Neuronal stem cell (in vitro differentiated cells): ENCODE measurements at regions not wholly inside any gene's neighbourhood (a gene's known extent, or its start where the extent isn't known, plus 50 kb on each side); places are given as distances from the start of the nearest gene placed in this dataset.

Experiments used
- DNase-seq: peaks from one replicate; pipeline ENCODE4 v3.0.0-alpha.2; 2013; ENCODE audit warnings: low spot score
- H2AFZ ChIP-seq: one replicate; pipeline ENCODE4 v1.6.1; 2013; ENCODE audit warnings: mild to moderate bottlenecking, low read length, inconsistent platforms
- H2AK5ac ChIP-seq: 2 replicates; pipeline ENCODE4 v1.6.1; 2013; ENCODE audit warnings: low read depth, mild to moderate bottlenecking, inconsistent platforms, low read length, moderate library complexity, mixed read lengths
- H2BK120ac ChIP-seq: 2 replicates; pipeline ENCODE4 v1.6.1; 2013; ENCODE audit warnings: low read depth, mild to moderate bottlenecking, inconsistent platforms, low read length, moderate library complexity, mixed read lengths
- H2BK12ac ChIP-seq: one replicate; pipeline ENCODE4 v1.6.1; 2013; ENCODE audit warnings: low read length, inconsistent platforms
- H2BK15ac ChIP-seq: 2 replicates; pipeline ENCODE4 v1.6.1; 2013; ENCODE audit warnings: mild to moderate bottlenecking, low read length, inconsistent platforms, mixed read lengths
- H2BK5ac ChIP-seq: one replicate; pipeline ENCODE4 v1.6.1; 2013; ENCODE audit warnings: inconsistent platforms, mild to moderate bottlenecking, low read length, moderate library complexity
- H3K14ac ChIP-seq: one replicate; pipeline ENCODE4 v1.6.1; 2013; ENCODE audit warnings: low read length, inconsistent platforms
- H3K18ac ChIP-seq: 2 replicates; pipeline ENCODE4 v1.6.1; 2013; ENCODE audit warnings: low read length, inconsistent platforms
- H3K23ac ChIP-seq: 2 replicates; pipeline ENCODE4 v1.6.1; 2013; ENCODE audit warnings: low read depth, mild to moderate bottlenecking, mixed read lengths, low read length, inconsistent platforms; ENCODE audit not compliant: poor library complexity
- H3K27ac ChIP-seq: replicated peaks from 3 replicates; pipeline ENCODE4 v1.5.1; 2013; ENCODE audit warnings: low read length, inconsistent platforms
- H3K27me3 ChIP-seq, 3 experiments: 2 replicates each; pipeline ENCODE4 v1.6.1; 2013; ENCODE audit warnings: low read length in 3 of 3, mild to moderate bottlenecking in 2 of 3, inconsistent platforms in 1 of 3, low read depth in 1 of 3, mixed read lengths in 1 of 3, moderate library complexity in 1 of 3; ENCODE audit not compliant: control insufficient read depth in 3 of 3, insufficient read depth in 3 of 3
- H3K36me3 ChIP-seq, 2 donors: replicated peaks in 1 of 2; 2 replicates each; pipeline ENCODE4 v1.6.1; 2013; ENCODE audit warnings: low read length in 2 of 2; ENCODE audit not compliant: control insufficient read depth in 2 of 2, insufficient read depth in 2 of 2
- H3K4ac ChIP-seq: 2 replicates; pipeline ENCODE4 v1.6.1; 2013; ENCODE audit warnings: inconsistent platforms, mild to moderate bottlenecking, low read length, moderate library complexity
- H3K4me1 ChIP-seq, 2 donors: 1 replicate in 1 of 2; 2 replicates in 1 of 2; pipeline ENCODE4 v1.6.1; 2013; ENCODE audit warnings: low read length in 2 of 2, low read depth in 1 of 2; ENCODE audit not compliant: control insufficient read depth in 2 of 2, insufficient read depth in 1 of 2
- H3K4me2 ChIP-seq: one replicate; pipeline ENCODE4 v1.6.1; 2013; ENCODE audit warnings: mild to moderate bottlenecking, low read length, inconsistent platforms; ENCODE audit not compliant: insufficient read depth, poor library complexity, severe bottlenecking
- H3K4me3 ChIP-seq, 2 donors: 2 replicates each; pipeline ENCODE4 v1.5.1; 2013; ENCODE audit warnings: low read length in 2 of 2, mild to moderate bottlenecking in 2 of 2, inconsistent platforms in 1 of 2, moderate library complexity in 1 of 2
- H3K79me1 ChIP-seq: one replicate; pipeline ENCODE4 v1.6.1; 2013; ENCODE audit warnings: low read depth, mild to moderate bottlenecking, inconsistent platforms, low read length, moderate library complexity
- H3K9ac ChIP-seq: one replicate; pipeline ENCODE4 v1.6.1; 2013; ENCODE audit warnings: mild to moderate bottlenecking, low read depth, low read length, inconsistent platforms; ENCODE audit not compliant: poor library complexity
- H3K9me3 ChIP-seq, 2 donors: replicated peaks in 1 of 2; 2 replicates each; pipeline versions ENCODE3 to v1.6.1; 2013; ENCODE audit warnings: low read length in 2 of 2, mild to moderate bottlenecking in 2 of 2, inconsistent platforms in 1 of 2, low read depth in 1 of 2, mixed read lengths in 1 of 2, moderate library complexity in 1 of 2; ENCODE audit not compliant: control insufficient read depth in 2 of 2, insufficient read depth in 1 of 2
- H4K8ac ChIP-seq: one replicate; pipeline ENCODE4 v1.6.1; 2013; ENCODE audit warnings: low read depth, mild to moderate bottlenecking, inconsistent platforms, low read length, moderate library complexity
- H4K91ac ChIP-seq: one replicate; pipeline ENCODE4 v1.6.1; 2013; ENCODE audit warnings: low read length, low read depth, mild to moderate bottlenecking, inconsistent platforms; ENCODE audit not compliant: poor library complexity
- WGBS, 2 donors: extraction: QIAGEN DNeasy Blood & Tissue Kit; methylation state at CpG; one replicate each; pipeline ENCODE4 v1.1.7; 2013; ENCODE audit warnings: missing lambda C conversion rate in 2 of 2, mixed read lengths in 1 of 2; ENCODE audit not compliant: insufficient read length in 2 of 2, insufficient replicate concordance in 1 of 2; ENCODE audit errors: extremely low coverage in 2 of 2; 5-methylcytosine and 5-hydroxymethylcytosine counted together

DNA sequence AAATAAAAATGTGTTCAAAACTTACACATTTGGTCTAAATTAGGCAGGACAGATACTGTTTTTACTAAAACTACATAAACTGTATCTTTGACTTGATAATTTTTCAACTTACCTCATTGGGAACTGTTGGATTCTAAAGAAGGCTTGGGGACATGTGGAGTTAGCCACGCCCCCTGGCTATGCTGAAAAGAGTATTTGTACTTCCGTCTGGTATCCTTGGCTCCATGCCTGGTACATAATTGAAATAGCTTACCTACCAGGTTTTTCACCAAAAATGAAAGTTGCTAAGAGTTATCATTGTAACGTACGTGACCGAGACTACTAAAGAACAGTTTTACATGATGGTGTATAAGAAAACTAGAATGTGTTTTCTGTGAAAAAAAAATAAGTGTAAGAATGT is 604.8 kb upstream of the IGFBP3 start:
- Histone ChIP-seq H3K9me3 (peaks cover 0 to 2% of the 10 kb centered on the region in 2 donors), H3K9ac (no peak overlapping the region), H2BK12ac (no peak overlapping the region), H3K23ac (no peak overlapping the region), H3K27ac (no peak overlapping the region), H2AK5ac (no peak overlapping the region), H2BK15ac (no peak overlapping the region), H2AFZ (no peak overlapping the region), H3K14ac (no peak overlapping the region), H3K4me3 (no peak overlapping the region), H3K18ac (no peak overlapping the region), H3K36me3 (no peaks in the 10 kb centered on the region), H3K4me1 (no peaks in the 10 kb centered on the region), H4K8ac (no peak overlapping the region), H2BK120ac (no peak overlapping the region), H4K91ac (no peak overlapping the region), H3K27me3 (no peaks in the 10 kb centered on the region), H3K4ac (no peak overlapping the region), H3K4me2 (no peak overlapping the region), H2BK5ac (no peak overlapping the region), H3K79me1 (no peaks in the 10 kb centered on the region)
- no peak for DNase-seq
- WGBS, 2 donors = no CpG with 5 or more reads among the region's 5 CpGs

DNA sequence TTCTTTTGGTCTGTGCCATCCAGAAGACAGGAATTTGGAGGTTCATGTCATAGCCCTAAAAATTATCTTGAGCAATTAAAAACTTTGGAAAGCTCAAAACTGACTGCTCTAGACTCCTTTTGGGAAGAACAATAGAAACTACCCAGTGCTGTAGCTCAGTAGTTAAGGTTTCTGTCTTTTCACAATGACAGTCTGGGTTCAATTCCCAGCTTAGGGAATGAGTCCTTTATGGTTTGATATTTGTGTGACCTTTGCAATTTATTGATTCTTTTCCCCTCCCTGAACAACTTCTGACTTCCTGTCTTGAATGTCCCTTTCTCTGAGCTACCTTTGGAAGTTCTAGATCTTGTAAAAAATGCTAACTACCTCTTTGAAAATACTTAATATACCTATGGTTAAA is 603.3 kb upstream of the IGFBP3 start:
- Histone ChIP-seq H3K4me1 (no peaks in the 10 kb centered on the region), H3K4me3 (no peak overlapping the region), H3K27me3 (no peaks in the 10 kb centered on the region), H2BK5ac (no peak overlapping the region), H3K23ac (no peak overlapping the region), H2AK5ac (no peak overlapping the region), H3K79me1 (no peaks in the 10 kb centered on the region), H3K4ac (no peak overlapping the region), H2BK12ac (no peak overlapping the region), H2AFZ (no peak overlapping the region), H2BK120ac (no peak overlapping the region), H4K91ac (no peak overlapping the region), H3K14ac (no peak overlapping the region), H3K4me2 (no peak overlapping the region), H3K9me3 (peaks cover 0 to 2% of the 10 kb centered on the region in 2 donors), H3K18ac (no peak overlapping the region), H3K27ac (no peak overlapping the region), H3K36me3 (no peaks in the 10 kb centered on the region), H3K9ac (no peak overlapping the region), H2BK15ac (no peak overlapping the region), H4K8ac (no peak overlapping the region)
- no peak for DNase-seq

DNA sequence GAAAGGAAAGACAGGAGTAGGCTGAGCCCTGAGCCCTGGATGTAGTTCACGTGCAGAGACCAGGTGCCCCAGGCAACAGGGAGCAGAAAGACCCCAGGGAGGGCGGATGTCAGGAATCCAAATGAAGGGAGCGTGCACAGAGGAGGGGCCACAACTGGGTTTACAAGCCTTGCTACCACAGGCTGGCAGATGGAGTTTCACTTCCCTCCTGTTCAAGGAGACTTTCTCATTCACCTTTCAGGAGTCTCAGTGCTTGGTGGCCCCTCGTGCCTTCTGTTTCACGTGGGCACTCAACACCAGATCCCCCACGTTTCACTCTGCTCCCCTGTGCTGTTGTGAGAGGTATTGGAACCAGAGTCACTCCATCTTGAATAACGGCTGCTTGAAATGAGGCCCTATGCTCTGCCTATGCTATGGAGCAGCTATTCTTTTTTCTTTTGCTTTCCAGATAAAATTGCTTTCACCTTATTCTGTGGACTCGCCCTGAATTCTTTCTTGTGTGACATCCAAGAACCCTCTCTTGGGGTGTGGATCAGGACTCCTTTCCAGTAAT is 601.4 kb upstream of the IGFBP3 start:
- no peak overlapping the region for H2AFZ ChIP-seq
- no peak overlapping the region for H3K4me3 ChIP-seq
- H3K4me2 ChIP-seq = no peak overlapping the region
- H3K79me1 ChIP-seq = no peaks in the 10 kb centered on the region
- no peaks in the 10 kb centered on the region for H3K36me3 ChIP-seq
- H2BK120ac ChIP-seq = no peak overlapping the region
- no peak overlapping the region for H4K91ac ChIP-seq
- no peak overlapping the region for H2BK15ac ChIP-seq
- H3K27me3 ChIP-seq = no peaks in the 10 kb centered on the region
- H3K18ac ChIP-seq = no peak overlapping the region
- H3K4ac ChIP-seq = no peak overlapping the region
- no peak overlapping the region for H4K8ac ChIP-seq
- H3K23ac ChIP-seq = no peak overlapping the region
- H3K9ac ChIP-seq = no peak overlapping the region
- no peak overlapping the region for H2AK5ac ChIP-seq
- no peak for DNase-seq
- H2BK12ac ChIP-seq = no peak overlapping the region
- no peaks in the 10 kb centered on the region for H3K9me3 ChIP-seq
- H2BK5ac ChIP-seq = no peak overlapping the region
- no peak overlapping the region for H3K14ac ChIP-seq
- no peaks in the 10 kb centered on the region for H3K4me1 ChIP-seq
- WGBS, 2 donors = no CpG with 5 or more reads among the region's 8 CpGs
- H3K27ac ChIP-seq = no peak overlapping the region

DNA sequence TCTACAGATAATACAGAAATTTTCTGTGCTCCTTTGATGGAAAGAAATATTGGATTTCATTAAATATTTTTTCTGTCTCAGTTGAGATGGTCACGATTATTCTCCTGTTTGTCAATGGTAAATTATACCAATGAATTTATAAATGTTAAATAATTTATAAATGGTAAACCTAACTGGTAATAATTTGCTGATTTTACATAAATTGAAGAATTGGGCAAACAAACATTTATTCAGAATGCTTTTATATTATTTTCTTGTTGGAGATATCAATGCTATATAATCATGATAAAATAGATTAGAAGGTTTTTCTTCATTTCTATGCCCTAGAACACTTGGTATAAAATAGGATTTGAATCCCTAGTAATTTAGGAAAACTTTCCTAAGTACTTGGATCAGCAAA is 597.6 kb upstream of the IGFBP3 start:
- no peak overlapping the region for H3K27ac ChIP-seq
- H4K8ac ChIP-seq = no peak overlapping the region
- H3K9me3 ChIP-seq = no peaks in the 10 kb centered on the region
- no peaks in the 10 kb centered on the region for H3K36me3 ChIP-seq
- H2AFZ ChIP-seq = no peak overlapping the region
- H2AK5ac ChIP-seq = no peak overlapping the region
- no peak overlapping the region for H3K4ac ChIP-seq
- no peak overlapping the region for H2BK5ac ChIP-seq
- H2BK12ac ChIP-seq = no peak overlapping the region
- H3K4me1 ChIP-seq = no peaks in the 10 kb centered on the region
- H3K27me3 ChIP-seq = no peaks in the 10 kb centered on the region
- H4K91ac ChIP-seq = no peak overlapping the region
- no peak overlapping the region for H2BK15ac ChIP-seq
- H2BK120ac ChIP-seq = no peak overlapping the region
- no peak overlapping the region for H3K9ac ChIP-seq
- no peak overlapping the region for H3K4me3 ChIP-seq
- H3K14ac ChIP-seq = no peak overlapping the region
- H3K18ac ChIP-seq = no peak overlapping the region
- no CpG with 5 or more reads among the region's 1 CpG for WGBS, 2 donors
- H3K79me1 ChIP-seq = no peaks in the 10 kb centered on the region
- H3K23ac ChIP-seq = no peak overlapping the region
- H3K4me2 ChIP-seq = no peak overlapping the region
- no peak for DNase-seq
